ENCODE measurements at regions not wholly inside any gene's neighbourhood (a gene's known extent, or its start where the extent isn't known, plus 50 kb on each side); places are given as distances from the start of the nearest gene placed in this dataset.

DNA sequence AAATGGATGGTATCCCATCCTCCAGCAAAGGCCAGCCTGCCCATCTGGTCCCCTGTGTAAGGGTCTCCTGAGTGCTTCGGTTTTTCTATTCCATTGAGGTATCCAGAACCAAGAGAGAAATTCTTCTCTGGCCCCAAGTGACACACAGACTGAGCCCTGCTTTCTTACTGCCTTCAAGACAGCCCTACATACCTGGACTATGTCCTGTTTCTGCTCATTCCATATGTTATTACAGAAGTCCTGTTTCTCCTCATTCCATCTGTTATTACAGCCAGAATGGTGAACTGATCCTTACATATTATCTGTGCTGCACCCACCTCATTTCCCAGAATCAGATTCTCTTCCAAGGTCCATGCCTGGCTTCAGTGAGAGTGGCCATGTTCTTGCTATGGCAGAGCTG, 115.2 kb downstream of the DCLK3 start:
- intact Hi-C loops (cut with DNase I): no loop called here
- peaks cover 0 to 1% (median 0%) of the 10 kb centered on the region in 12 donors for H3K9me3 ChIP-seq
- WGBS, 4 donors: 67 to 83% (median 71%) methylated on average over 1 of the region's 1 CpG
- no peak overlapping the region for H3K4me3 ChIP-seq
- no peaks in the 10 kb centered on the region for H3K27me3 ChIP-seq
- H3K27ac ChIP-seq: no peak overlapping the region
- ATAC-seq: no peak
- H3K4me1 ChIP-seq: peaks cover 0 to 10% (median 2%) of the 10 kb centered on the region in 12 donors
- no peak for TF ChIP-seq POLR2A (IDR thresholded peaks at IDR 0.05)
- TF ChIP-seq, protein P1, sequence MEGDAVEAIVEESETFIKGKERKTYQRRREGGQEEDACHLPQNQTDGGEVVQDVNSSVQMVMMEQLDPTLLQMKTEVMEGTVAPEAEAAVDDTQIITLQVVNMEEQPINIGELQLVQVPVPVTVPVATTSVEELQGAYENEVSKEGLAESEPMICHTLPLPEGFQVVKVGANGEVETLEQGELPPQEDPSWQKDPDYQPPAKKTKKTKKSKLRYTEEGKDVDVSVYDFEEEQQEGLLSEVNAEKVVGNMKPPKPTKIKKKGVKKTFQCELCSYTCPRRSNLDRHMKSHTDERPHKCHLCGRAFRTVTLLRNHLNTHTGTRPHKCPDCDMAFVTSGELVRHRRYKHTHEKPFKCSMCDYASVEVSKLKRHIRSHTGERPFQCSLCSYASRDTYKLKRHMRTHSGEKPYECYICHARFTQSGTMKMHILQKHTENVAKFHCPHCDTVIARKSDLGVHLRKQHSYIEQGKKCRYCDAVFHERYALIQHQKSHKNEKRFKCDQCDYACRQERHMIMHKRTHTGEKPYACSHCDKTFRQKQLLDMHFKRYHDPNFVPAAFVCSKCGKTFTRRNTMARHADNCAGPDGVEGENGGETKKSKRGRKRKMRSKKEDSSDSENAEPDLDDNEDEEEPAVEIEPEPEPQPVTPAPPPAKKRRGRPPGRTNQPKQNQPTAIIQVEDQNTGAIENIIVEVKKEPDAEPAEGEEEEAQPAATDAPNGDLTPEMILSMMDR (IDR thresholded peaks at IDR 0.05): no peak
- DNase-seq: no peak
- H3K36me3 ChIP-seq: no peaks in the 10 kb centered on the region

DNA sequence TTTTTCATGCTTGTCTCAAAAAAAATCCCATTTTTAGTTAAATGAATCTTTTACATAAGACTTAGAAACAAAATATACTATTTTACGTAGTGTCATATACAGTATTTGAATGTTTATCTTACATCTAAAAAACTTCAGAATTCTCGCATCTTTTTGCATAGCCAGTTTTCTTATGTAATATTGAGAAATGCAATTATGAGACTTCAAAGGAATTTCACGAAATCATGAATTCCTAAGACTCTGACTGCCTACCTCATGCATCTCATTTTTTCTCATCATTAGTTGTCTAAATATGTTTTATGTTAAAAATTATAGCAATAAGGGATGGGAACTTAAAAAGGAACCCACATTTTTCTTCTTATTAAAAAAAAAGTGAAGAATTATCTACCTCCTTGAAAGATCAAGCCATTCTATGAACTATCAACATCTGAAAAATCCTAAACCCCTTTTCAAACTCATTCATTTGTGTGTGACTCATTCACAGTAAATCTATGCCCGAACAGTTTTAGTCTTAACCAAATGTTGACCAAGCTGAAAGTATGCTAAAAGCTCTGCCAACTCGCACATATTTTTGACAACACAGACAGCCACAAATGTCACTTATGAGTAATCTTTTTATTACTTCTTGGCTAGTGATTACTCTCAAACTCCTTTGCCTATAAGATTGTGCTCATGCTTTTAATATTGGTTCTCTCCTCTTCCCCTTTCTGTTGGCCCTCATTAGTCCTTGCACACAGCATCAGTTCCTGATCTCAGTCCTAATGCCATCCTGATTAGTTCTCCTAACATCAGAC, 115.9 kb downstream of the DCLK3 start:
- WGBS, 4 donors: 78 to 86% (median 81%) methylated on average over 5 of the region's 5 CpGs
- intact Hi-C loops (cut with DNase I): no loop called here
- no peak overlapping the region for H3K4me3 ChIP-seq

DNA sequence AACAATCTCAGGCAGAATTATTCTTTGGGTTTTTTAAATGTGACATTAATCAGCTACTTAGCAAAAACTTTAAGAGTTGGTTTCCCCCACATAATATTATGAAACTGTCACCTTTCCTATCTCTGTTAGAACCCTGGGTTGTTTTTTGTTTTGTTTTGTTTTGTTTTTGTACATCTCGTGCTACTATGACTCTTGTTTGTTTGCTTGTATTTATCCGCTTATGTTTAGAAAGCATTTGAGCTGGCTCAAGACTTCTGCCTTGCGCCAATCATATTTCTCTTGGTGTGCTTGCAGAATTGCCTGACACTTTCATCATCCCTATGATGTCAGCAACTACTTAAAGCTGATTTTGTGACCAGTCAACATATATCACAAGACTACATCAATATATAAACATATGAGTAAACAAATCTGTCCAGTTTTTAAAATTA, 116.9 kb downstream of the DCLK3 start:
- no peak overlapping the region for H3K4me3 ChIP-seq
- no peak overlapping the region for H3K27ac ChIP-seq
- H3K36me3 ChIP-seq: no peaks in the 10 kb centered on the region
- H3K4me1 ChIP-seq: peaks cover 0 to 10% (median 2%) of the 10 kb centered on the region in 12 donors
- WGBS, 4 donors: 73 to 80% (median 78%) methylated on average over 3 of the region's 3 CpGs
- DNase-seq (no peak), ATAC-seq (no peak)
- TF ChIP-seq, protein P1 (IDR thresholded peaks at IDR 0.05): no peak
- TF ChIP-seq POLR2A (IDR thresholded peaks at IDR 0.05): no peak
- H3K9me3 ChIP-seq: no peaks in the 10 kb centered on the region
- H3K27me3 ChIP-seq: no peaks in the 10 kb centered on the region
- intact Hi-C loops (cut with DNase I): no loop called here

More for the DNA sequence above, 115.9 kb downstream of the DCLK3 start:
- H3K27me3 ChIP-seq: no peaks in the 10 kb centered on the region
- no peak for ATAC-seq
- no peak overlapping the region for H3K27ac ChIP-seq
- TF ChIP-seq, protein P1 (IDR thresholded peaks at IDR 0.05): no peak
- DNase-seq: no peak
- H3K9me3 ChIP-seq: no peaks in the 10 kb centered on the region
- H3K36me3 ChIP-seq: no peaks in the 10 kb centered on the region
- H3K4me1 ChIP-seq: peaks cover 0 to 10% (median 2%) of the 10 kb centered on the region in 12 donors

DNA sequence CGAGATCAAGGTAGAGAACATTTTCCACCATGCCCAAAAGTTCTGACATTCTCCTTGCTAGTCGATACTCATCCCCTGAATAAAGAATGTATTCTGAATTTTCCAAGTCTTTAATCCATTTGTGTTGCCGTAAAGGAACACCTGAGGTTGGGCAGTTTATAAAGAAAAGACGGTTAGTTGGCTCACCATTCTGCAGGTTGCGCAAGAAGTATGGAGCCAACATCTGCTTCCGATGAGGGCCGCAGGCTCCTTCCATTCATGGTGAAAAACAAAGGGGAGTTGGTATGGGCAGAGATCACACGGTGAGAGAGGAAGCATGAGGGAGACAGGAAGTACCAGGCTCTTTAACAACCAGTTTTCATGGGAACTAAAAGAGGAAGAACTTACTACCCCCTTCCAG, 121.2 kb downstream of the DCLK3 start:
- Histone ChIP-seq H3K4me1 (no peaks in the 10 kb centered on the region), H3K27me3 (peaks cover 0 to 4% (median 0%) of the 10 kb centered on the region in 9 donors), H3K36me3 (no peaks in the 10 kb centered on the region), H3K4me3 (no peak overlapping the region), H3K9me3 (no peaks in the 10 kb centered on the region), H3K27ac (no peak overlapping the region)
- no peak for ATAC-seq
- no peak for DNase-seq
- WGBS, 4 donors: 80 to 88% (median 86%) methylated on average over 8 of the region's 8 CpGs
- intact Hi-C loops (cut with DNase I): no loop called here
- no peak for TF ChIP-seq POLR2A (IDR thresholded peaks at IDR 0.05)
- TF ChIP-seq, protein P1 (IDR thresholded peaks at IDR 0.05): no peak

Data from heart left ventricle (tissue), 16 donors.